NOMO-1 (cell line): ENCODE measurements at regions not wholly inside any gene's neighbourhood (a gene's known extent, or its start where the extent isn't known, plus 50 kb on each side); places are given as distances from the start of the nearest gene placed in this dataset.

Experiments used
- DNase-seq, 2 experiments: peaks; one replicate each; lab custom pipeline; 2025; ENCODE audit not compliant: unreplicated experiment in 2 of 2; lab: John Stamatoyannopoulos, UW

DNA sequence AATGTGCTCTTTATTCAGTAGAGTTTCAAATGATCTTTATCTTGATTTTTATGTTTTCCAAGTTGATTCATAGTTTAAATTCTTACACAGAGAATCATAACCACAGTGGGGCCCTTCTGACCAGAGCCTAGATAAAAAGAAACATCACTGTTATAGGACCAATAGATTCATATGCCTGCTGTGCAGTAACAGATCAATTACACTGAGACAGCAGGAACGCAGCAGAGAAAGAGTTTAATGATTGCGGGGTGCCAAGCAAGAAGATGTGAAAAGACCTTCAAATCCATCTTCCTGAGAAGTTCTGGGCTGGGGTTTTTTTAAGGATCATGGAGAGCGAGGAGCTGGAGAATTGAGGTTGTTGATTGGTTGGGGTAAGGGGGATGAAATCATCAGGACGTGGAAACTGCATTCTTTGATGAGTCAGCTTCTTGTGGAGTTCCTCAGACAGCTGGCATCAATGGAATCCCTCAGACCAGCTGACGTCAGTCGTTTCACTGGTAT lies 346.6 kb downstream of the TBC1D4 start:
- no peak for DNase-seq

DNA sequence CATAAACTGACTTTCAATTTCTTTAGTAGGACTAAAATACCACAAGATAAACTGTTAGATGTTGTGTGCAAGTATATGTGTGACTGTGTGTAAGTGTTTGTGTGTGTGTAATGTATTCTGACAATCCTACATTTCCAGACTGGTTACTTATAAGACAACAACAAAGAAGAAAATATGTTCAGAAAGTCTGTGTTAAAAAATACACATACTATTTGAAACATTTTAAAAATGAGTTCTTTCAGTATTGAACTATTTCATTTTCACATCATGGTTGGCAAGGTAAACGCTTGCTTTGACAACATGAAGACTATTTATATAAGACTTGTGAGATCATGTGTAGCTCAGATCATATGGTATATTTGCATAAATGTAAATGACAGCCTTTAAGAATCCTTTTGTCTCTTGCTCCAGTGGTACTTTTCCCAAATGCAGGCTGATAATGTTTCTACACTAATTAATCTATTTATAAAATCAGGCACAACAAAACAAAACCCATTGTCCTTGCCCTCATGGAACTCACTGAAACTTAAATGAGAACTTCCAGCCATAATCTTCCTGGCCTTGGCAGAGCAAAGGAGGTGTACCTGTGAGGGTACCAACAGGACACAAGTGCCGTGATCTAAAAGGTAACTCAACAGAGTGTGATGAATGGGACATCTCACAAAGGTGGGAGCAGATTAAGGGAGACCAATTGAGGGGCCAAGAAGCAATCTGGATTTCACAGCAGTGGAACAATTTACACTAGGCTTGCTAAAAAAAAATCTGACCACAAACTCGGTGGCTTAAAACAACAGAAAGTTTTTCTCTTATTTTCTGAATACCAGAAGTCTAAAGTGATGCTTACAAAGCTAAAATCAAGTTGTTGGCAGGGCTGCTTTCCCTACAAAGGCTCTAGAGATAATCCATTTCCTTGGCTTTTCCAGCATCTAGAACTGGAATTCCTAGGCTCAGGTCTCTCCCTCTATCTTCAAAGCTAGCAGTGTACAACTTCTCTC lies 349.0 kb downstream of the TBC1D4 start:
- DNase-seq: no peak

DNA sequence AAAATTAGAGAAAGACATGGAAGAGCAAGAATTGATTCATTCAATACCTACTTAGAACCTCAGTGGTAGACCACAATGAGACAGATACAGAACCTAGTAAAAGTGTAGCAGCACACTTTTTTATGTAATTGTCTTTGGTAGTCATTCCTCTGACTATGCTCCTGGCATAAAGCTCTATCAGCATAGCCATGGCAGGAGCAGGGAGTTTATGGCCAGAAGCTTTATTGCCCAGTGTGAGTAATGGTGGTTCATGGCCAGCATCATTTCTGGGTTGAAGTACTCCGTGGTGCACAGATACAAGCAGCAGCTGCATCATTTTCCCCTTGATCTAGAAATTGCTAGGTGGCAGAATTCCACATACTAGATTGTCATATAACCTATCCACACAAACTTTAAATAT lies 352.6 kb downstream of the TBC1D4 start:
- DNase-seq: no peak

DNA sequence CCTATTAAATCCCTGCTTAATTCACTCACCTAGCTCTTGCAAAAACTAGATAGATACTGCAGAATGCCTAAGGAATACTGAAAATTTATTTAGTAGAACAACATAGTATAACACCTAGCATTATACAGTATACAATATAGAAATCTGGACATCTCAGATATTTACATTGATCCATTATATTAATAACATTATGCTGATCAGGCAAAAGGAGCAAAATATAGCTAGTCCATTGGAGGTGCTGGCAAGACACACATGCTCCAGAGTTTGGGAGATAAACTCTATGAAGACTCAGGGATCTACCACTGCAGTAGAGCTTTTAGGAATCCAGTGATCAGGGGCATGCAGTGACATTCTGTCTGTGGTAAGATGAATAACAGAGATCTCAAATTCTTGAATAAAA lies 357.6 kb downstream of the TBC1D4 start:
- no peak for DNase-seq

DNA sequence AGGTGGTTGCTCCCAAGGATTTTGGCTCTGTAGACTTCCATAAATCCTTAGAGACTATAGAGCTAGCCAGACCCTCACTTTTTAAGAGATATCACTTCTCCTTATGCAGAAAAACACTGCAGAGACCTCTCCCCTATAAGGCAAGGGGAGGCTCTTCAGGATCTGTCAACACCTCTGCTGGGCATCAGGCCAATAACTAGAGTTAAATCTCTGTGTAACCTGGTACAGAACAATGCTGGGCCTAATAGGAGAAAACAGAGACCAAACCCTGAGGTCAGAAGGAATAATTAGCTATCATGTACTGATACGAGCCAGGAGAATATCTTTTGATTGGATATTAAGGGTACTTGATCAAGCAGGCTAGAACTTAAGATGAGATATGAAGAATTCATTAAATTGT lies 358.5 kb downstream of the TBC1D4 start:
- DNase-seq: no peak

DNA sequence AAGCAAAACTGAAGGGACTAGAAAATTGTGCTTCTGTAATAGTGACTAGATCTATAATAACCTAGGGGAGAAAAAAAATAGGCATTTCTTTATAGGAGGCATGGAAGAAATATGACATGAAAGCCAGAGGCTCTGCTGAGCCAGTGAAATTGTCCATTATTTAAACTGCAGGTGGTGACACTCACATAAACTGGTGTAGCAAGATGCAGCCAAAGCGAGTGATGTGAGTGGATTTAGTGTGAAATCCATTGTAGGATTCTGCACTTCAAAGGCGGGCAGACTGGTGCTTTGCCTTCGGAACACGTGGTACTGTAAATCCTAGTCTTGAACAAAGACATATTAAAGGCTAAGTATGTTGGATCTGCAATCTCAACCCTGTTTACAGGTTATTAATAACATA lies 361.9 kb downstream of the TBC1D4 start:
- no peak for DNase-seq

DNA sequence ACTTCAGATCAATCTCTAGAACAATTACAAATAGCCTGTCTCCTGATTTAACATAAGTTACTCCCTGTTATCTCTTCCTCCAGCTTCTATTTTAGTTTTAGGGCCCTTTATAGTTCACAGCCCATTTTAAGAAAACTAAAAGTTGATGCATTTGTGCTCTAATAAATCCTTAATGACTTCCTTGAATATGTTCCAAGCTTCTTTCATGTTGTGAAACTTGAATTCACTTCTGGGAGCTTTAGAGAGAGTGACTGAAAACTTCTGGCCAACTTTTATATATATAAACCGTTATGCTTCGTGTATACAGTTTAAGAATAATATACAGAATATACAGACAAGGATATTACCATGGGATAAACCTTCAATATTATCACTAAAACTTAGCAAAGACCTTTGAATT lies 366.8 kb downstream of the TBC1D4 start:
- no peak for DNase-seq

DNA sequence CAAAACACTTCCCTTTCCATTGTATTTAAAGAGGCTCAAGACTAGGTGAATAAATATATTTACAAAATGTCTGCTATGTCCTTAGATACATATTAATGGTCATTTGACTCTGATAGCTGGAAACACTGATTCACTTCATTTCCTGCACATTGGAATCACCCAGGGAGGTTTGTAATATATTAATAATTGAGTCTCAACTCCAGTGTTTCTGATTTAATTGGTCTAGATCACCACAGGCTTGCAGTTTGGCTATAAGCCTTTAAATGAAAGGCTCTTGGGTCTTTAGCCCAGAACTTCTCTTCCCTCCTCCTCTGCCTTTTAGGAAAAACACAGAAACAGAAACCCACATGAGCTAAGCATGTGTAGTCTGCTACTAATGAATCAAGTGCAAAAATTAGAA lies 378.0 kb downstream of the TBC1D4 start:
- DNase-seq: no peak

DNA sequence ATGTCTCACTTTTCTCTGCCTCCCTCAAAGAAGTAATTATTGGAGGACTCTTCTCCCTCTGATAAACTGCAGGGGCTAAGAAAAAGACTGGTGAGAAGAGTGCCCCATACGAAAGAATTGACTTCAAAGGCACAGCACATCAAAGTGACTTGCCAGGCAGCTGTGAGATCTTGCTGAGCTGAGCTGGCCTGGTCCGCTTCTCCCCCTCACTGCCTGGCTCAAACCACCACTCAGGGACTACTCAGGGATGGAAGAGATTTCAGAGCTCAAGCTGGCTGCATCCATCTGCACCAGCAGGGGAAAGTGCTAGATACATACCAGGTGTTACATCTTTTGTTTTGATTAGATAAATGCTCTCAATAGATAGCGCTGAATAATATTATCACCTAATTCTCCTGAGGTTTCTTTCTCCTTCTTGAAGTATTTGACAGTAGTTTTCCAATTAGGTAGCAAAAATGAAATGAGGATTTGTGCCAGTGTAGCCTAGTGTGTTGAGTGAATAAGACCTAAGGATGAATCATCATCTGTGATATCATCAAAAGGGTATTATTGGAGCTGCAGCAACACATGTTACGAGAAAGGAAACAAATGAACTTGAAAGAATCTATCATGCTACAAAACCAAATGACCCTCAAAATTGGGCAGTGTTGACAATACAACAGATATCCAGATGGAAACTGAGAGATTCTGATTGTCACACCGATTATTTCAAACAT lies 379.8 kb downstream of the TBC1D4 start:
- DNase-seq: no peak

DNA sequence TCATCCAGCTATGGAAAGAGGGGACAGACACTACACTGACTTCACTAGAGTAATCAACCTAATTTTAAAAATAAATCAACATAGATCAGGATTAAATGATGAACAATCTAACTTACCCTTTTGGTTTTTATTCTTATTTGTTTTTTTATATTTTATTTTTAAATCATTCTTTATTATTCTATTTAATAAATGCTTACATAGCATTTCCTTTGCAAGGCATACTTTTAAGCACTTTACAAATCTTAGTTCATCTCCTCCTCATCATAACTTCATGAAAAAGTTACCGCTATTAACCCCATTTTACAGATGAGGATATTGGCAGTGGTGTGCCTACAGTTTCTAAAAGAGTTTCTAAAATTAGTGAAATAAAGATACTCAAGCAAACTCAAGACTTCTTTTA lies 380.6 kb downstream of the TBC1D4 start:
- no peak for DNase-seq

DNA sequence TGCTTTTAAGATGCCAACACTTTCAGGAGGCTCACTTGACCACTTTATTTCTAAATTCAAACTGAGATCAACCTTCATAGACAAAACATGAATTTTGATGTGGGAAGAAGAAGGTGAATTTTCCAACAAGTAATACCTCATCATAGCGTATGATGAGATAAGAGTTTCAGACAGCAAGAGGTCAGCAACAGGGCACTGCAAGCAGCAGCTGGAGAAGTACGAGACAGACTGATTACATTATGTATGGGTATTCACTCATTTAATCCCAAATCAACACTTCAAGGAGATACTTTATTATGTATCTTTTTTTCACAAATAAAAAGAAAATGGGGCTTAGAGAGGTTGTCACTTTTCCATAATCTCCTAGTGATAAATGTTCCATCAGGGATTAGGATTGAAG lies 389.8 kb downstream of the TBC1D4 start:
- no peak for DNase-seq

DNA sequence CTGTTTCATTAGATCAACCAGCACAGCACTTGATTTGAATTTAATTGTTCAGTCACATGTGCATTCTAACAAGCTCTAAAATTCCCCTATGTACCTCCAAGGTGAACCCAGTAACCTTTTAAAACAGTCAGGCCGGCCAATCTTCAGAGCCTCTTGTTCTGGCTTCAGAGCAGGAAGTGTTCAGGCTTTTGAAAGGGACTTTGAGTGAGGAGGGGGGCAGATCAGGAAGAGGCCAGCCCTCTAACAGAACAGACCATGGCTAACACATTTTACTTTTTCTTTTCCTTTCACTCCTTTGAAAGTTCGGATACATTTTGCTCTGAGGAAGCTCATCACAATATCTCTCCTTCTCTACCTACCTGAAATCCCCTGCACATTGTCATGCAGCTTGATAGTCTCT lies 390.3 kb downstream of the TBC1D4 start:
- no peak for DNase-seq

DNA sequence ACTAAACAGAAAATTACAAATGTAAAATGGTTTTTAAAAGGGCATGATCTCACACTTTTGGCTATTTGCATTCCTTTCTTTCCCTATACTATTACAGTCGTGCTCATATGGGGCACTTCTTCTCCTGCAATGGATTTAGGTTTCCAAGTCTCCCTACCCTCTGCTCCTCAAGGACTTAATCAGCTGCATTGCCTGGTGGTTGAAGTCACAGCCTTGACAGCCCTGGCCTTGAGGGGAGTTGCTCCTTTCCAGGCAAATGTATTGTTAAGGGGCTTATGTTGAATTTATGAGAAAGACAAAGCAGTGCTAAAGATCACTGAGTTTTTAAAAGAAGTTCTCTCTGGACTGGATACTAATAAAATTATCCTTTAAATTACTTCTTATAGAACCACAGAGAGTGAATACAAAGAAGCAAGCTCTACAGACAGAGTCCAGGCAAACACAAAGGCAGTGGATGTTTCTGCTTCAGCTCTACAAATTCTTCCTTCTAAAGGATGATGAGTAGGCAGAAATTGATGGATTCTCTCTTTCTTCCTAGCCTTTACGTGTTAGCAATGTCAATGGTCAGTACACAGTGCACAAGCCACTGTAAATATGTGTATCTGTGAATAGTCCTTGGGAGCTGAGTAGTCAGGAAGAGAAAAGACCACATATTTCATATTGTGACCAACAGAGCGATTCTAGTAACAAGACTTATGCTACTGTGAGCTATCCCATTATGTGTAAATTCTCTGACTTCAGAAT lies 390.9 kb downstream of the TBC1D4 start:
- no peak for DNase-seq

DNA sequence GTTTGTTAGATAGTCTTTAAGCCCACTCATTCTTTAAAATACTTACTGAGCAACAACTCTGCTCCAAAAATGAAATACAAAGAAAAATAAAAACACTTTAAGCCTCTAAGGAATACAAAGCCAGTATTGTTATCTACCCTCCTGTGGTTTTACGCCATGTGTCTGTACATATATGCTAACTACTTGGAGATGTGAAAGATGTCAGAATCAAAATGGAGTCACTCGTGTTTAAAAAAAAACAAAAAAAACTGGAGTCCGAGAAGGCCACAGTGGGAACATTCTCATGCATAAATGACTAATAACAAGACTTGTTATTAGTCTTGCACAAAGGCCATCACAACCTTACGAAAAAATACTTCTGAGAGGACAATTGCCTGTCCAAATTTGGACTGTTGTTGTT lies 393.1 kb downstream of the TBC1D4 start:
- DNase-seq: no peak

DNA sequence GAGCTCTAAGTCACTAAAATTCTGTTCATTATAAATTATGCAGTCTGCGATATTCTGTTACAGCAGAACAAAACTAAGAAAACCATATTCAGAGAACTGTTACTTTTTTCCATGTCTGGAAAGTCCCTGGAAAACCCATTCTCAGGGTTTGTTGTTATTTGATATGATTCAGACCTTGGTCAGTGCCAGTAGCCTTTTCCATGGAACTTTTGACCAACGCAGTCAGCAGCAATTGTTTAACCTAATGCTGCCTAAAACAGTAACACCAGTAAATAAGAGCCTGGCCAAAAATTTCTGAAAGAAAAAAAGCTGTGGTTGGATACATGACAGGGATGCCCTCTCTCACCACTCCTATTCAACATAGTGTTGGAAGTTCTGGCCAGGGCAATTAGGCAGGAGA lies 402.7 kb downstream of the TBC1D4 start:
- no peak for DNase-seq

DNA sequence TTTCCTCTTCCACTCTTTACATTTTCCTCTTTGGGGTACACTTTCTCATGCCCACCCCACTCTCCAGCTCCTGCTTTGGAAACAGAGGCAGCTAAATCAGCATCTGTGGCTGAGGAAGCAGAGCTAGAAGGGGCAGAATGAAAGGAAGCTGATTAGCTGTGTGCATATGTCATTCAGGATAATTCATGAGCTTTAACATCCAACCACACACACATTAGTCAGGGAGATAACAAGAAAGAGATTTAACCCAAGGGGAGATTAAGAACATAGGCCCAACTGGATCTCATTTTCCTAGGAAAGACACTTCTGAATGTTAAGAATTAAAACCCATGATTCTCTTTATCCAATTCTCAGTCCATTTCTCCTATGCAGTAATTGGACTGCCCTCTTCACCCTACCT lies 405.5 kb downstream of the TBC1D4 start:
- DNase-seq: no peak

DNA sequence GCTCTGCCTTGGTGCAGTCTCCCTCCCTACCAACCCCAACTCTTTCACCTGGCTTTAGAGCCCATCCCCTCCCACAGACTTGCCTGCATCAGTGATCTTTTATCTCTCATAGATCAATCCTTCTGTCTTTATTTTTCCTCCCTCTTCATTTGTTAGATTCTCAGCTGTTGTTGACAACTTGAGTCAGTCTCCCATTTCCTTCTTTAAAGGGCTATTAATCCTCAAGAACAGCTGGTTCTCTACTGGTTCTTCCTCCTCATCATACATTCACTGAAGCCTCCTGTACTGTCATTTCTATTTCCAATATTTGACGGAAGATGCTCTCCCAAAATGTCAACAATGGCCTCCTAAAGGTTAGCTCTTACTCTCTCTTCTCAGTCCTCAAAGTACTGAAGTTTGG lies 408.2 kb downstream of the TBC1D4 start:
- no peak for DNase-seq

DNA sequence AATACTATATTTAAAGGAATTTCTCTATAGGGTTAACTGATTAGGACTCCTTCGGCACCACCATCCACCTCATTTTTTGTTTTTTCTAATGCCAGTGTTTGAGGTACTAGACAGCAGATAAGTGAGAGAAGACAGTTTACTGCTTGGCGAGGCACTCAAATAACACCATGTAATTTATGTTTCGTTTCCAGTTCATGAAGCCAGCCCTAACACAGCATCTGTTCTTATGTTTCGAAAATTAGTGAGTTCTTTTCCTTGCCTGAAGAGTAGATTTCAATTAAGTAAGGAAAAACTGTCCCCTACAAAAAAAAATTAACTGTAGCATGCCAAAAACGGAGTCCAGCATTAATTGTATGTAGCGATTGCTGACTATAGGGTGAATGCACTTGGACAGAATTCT lies 409.1 kb downstream of the TBC1D4 start:
- no peak for DNase-seq

DNA sequence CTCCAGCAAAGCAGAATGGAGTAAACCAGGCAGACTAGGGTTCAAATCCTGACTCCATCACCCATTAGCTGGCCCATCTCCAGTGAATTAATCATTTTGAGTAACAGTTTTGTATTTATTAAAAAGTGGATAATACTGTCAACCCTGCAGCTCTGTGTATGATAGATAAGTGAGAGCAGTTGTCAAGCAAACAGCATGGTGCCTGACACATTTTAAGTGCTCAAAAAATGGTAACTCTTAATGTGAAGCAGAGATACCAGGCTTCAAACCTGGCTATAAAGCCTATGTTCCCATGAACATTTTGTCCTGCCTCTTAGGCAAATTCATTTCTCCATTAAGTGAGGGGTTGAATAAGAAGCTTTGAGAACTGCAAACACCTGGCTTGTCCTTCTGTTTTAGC lies 409.6 kb downstream of the TBC1D4 start:
- no peak for DNase-seq

DNA sequence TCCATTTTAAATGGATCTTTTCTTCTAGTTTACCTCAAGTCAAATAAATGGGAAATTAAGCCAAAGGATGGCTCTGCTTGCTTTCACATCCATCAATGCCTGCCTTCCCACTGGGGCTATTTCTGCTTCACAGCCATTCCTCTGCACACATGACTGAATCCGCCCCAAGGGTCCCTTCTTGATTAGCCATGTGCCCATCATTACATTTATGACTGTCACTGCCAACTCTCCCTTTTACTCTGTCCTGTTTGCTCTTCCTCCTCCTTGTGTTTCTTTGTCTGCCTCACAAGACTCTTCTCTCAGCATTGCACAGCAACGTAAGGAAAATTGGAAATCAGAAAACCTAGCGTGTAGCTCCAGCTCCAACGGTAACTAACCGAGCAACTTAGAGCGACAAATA lies 410.2 kb downstream of the TBC1D4 start:
- no peak for DNase-seq

DNA sequence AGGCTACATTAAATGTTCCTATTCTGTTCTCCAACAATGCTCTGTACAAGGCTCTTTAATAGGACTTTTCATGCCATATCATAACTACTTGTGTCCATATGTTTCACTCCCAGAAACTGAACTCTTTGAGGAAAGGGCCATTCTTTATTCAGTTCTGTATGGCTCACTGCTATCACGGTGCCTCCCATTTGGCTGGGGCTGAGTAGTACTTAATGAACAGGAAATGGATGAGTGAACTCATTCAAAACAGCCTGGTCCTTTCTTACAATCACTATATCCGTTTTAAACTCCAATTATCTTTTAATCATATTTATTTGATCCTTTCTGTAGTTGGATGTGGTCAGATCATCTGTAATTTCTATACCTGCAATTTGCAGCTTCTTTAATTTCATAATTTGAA lies 410.6 kb downstream of the TBC1D4 start:
- no peak for DNase-seq
